Stimulated activated naive CD8-positive, alpha-beta T cell treated with anti-CD3 and anti-CD28 coated beads, Interleukin-15, Interleukin-2, amounts not matched to agents 100 U/mL and 50 U/mL, for 24 hours (primary cell): ENCODE measurements at regions not wholly inside any gene's neighbourhood (a gene's known extent, or its start where the extent isn't known, plus 50 kb on each side); places are given as distances from the start of the nearest gene placed in this dataset.

Source experiments
- ATAC-seq: fragments of 150-1000 bp; cut with Tn5 transposase; one replicate; pipeline ENCODE4 v1.10.0; 2021
- DNase-seq: peaks from one replicate; pipeline ENCODE4 v3.0.0; 2021

DNA sequence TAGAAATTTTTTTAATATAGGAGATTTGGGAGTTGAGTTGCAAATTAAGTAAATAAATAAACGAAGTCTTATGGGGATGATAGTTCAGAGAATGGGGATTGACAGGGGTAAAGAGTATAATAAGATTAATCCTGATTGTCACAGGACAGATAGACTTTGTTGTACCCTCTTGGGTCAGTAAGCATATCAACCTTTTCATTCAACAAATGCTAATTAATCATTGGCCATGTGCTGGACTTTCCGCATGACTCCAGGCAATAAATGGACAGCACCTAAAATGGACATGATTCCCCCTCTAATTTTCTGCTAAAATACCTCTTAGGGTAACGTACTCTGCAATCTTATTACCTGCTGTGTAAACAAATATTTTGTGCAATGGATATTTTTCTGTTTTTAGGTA, 1331.1 kb upstream of the ADGRL3 start:
- DNase-seq (no peak), ATAC-seq (no peak)

DNA sequence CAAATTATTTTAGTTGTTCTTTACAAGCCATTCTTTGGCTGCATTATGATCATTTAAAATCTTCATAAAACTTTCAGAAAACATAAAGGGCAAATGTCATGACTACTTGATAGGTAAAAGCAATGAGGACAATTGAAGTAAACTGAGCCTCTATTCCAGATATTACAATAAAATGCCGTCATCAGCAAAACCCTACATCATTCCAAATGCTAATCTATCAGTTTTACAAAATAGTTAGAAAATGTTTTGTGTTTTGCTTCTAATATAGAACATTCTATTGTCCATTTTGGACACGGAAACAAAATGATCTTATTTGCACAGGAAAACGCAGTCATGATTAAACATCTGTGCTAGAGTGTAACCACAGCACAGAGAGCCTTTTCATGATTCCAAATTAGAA, 1330.6 kb upstream of the ADGRL3 start:
- ATAC-seq (no peak), DNase-seq (no peak)

DNA sequence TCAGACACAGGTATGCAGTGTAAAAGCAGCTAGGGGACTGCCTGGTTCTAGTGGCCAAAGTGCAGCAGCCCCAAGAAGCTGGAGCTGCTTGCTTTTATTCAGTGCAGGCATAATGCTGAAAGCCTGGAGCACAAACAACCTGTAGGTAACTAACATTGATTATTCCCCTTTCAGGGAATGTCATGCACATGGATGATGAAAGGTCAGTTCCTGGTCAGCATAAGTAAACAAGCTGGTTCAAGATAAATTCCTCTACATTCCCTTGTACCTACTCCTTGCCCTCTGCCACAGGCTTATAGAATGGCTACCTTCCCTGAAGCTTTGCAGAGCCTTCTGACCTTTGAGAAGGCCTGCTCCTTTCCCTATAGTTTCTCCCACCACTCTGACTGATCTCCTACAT, 1318.5 kb upstream of the ADGRL3 start:
- ATAC-seq: no peak
- no peak for DNase-seq

DNA sequence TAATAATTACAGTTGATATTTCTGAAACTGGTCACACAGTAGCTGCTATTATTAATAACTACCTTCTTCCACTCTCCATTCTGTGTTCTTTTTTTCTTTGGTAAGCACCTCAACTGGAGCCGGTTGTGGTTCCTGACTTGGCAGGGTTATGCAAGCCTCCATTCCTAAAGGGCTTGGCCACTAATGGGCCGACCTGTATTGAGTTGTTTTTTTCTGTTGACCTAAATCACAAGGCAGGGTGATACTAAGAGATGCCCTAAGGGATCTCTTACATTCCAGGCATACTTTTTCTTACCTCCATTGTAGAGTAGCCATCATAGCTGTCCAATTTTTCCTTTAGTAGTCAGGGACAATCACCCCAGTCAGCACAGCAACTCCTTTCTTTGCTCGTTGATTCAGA, 1295.8 kb upstream of the ADGRL3 start:
- ATAC-seq (no peak), DNase-seq (no peak)

DNA sequence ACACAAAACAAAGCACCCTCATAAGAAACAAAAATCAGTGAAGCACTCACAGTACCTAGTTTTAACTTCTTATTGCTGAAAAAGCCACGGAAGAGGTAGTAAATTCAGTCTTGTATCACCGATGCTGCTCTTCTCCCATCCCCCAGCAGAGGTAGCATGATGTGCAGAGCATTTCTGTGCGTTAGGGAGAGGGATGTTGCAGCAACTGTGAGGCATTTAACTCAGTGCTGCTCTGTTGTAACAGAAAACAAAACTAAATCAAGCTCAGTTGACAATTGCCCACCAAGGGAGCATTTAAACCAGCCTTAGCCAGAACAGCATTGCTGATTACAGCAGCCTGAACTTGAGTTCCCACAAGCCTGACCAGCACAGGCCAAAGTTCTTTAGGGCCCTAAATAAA, 1279.7 kb upstream of the ADGRL3 start:
- DNase-seq: no peak
- no peak for ATAC-seq

DNA sequence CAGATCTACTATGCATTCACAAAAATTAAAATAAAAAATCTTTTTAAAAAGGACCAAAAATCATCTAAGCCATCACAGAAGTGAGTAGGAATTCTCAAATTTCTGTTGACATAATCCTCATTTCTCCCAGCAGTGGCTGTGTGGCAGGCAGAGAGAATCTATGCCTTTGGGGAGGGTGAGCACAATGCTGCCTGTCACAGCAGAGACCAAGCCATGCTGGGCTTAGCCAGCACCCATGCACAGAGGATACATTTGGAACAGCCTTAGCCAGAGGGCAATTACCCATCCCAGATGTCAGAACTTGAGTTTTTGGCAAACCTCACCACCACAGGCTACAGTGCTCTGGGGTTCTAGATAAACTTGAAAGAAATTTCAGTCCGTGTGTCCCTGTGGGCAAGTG, 1274.8 kb upstream of the ADGRL3 start:
- no peak for DNase-seq
- no peak for ATAC-seq

DNA sequence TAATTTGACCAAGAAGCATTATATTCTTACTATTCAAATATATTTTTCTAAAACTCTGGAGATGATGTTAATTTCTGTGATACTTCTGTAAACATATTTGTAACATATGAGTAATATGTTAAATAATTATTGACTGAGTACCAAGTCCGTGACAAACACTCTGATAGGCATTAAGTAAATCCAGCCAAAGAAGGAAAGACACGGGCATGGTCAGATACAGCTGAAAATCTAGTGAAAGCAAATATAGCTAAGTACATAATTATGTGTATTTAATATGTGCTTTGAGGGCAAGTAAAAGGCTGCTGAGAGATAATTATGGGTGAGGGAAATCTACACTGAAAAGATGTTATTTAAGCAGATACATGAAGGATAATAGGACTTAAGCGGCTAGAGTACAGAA, 1263.6 kb upstream of the ADGRL3 start:
- ATAC-seq: no peak

DNA sequence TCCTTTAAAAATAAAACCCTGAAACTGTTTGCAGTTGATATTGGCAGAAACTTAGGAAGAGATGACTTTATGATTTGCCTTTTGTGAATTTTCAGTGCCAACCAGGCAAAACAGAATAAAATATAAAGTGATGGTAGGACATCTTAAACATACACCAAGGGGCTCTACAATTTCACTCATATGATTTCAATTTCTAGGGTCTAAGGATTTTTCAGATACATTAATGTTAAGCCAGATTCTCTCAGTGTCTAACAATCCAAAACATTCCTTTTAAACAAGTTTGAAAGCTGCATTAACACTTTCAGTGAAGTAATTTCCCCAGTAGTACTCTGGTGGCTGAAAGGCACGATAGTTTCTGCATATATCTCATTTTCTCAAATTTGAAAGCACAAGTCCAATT, 1262.0 kb upstream of the ADGRL3 start:
- DNase-seq (no peak), ATAC-seq (no peak)

More for the DNA sequence above, 1263.6 kb upstream of the ADGRL3 start:
- DNase-seq: no peak

DNA sequence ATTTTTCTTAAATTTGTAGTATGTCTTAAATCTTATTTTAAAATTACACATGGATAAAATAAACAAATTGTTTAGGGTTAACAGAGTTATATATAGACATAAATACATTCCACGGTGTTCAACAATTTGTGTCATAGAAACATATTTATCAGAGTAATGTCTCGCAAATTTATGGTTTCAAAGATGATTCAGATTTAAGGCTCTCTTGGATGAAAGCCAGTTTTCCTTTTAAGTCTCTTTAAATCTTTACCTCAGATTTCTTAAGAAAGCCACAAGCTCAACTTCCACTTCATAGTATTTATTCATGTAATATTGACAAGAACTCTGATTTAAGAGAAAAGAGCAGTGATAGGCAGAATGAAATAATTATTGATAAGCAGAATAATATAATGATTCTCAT, 1254.8 kb upstream of the ADGRL3 start:
- ATAC-seq: no peak
- no peak for DNase-seq

DNA sequence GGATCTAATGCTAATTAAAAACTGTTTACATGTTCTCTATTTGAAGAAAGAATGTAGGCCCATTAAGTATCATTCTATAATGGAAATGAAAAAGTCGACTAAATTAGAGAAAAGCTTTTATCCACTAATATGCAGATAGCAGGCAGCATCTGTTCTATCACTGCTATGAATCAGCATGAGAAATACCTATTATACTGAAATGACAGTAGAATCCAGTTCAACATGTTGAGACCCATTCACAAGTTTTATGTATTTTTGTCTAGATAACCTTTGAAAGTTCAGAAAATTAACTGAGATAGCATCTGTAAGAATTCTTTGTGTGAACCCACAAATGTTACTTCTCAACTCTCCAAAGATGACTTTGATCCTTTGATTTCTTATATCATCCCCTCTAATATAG, 1254.4 kb upstream of the ADGRL3 start:
- ATAC-seq (no peak), DNase-seq (no peak)

DNA sequence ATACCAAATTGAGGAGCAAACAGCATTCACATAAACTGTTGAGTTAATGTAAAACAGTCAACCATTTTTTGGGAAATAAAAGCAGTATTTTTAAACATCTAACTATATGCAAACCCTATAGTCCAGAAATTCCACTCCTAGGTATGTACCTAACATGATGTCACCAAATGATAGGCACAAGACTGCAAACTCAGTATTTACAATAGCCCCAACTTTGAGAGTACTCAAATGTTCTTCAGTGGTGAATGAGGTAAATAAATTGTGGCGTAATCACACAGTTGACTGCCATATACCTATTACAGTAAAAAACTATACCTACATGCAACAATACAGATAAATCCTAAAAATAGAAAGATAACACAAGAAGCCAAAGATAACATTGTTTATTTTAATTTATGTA, 1243.8 kb upstream of the ADGRL3 start:
- DNase-seq: no peak

DNA sequence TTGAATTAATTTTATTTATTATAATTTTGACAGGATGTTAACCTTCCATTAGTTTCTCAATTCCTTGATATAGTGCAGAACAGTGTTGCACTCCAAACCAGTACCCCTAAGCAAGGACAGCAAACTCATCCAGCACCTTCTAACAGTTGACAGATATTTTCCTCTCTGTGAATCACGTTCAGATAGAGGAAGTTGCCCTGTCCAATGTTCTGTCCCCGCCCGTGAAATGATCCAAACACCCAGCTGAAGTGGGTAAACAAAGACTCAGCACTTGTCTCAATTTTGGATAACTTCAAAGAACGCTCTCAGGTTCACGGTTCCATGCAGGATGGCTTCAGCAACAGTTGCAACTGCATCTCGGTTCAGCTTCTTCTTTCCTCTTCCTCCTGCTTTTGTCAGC, 1240.0 kb upstream of the ADGRL3 start:
- DNase-seq (no peak), ATAC-seq (no peak)

More for the DNA sequence above, 1243.8 kb upstream of the ADGRL3 start:
- ATAC-seq: no peak

DNA sequence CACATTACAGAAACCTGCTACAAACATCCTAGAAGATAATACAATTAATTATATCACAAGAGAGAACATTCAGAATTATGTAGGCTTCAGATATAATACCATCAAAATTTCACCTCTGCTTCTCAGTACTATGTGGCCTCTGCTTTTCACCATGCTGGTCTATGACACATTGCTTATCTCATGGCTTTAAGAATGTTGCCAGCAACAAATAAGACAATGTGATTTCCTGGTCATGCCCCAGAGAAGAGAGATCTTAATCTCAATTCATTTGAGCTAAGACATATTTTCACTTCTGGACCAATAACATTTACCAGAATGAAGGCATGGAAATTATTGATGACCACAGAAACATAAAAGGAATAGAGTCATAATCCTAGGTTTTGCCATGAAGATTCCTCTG, 1233.4 kb upstream of the ADGRL3 start:
- no peak for ATAC-seq

DNA sequence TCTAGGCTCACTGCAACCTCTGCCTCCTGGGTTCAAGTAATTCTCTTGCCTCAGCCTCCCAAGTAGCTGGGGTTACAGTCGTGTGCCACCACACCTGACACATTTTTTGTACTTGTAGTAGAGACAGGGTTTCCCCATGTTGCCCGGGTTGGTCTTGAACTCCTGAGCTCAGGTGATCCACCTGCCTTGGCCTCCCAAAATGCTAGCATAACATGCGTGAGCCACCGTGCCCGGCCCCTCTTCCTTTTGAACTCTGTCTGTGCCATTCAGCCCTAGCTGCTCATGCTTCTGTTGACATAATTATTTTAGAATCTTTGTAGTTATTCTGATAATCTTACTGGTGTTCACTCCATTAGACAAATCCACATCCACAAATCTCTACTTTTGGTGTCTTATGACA, 1231.3 kb upstream of the ADGRL3 start:
- no peak for ATAC-seq
- DNase-seq: no peak

More for the DNA sequence above, 1233.4 kb upstream of the ADGRL3 start:
- DNase-seq: no peak

DNA sequence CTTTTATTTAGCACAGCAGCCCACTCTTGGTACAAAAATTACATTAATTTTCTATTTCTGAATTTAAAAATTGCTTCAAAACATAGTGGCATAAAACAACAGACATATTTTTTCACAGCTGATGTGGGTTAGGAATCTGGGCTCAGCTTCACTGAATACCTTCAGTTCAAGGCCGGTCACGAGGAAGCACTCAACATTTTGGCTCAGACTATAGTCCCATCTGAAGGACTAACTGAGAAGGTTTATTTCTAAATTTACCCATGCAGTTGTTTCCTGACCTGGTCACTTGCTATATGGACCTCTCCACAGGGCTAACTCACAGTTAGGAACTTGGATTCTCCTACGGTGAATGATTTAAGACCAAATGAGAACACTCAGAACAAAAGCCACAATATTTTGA, 1230.2 kb upstream of the ADGRL3 start:
- ATAC-seq (no peak), DNase-seq (no peak)

DNA sequence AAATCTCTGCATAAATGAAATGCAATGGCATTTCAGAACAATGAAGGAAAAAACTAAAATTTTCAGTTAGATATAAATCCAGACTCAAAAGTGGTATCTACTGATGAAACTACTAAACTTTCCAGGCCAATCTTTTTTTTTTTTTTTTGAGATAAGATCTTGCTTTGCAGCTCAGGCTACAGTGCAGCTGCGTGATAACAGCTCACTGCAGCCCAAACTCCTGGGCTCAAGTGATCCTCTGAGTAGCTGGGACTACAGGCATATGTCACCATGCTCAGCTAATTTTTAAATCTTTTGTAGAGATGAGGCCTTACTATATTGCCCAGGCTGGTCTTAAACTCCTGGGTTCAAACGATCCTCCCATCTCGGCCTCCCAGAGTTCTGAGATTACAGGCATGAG, 1228.2 kb upstream of the ADGRL3 start:
- ATAC-seq (no peak), DNase-seq (no peak)

DNA sequence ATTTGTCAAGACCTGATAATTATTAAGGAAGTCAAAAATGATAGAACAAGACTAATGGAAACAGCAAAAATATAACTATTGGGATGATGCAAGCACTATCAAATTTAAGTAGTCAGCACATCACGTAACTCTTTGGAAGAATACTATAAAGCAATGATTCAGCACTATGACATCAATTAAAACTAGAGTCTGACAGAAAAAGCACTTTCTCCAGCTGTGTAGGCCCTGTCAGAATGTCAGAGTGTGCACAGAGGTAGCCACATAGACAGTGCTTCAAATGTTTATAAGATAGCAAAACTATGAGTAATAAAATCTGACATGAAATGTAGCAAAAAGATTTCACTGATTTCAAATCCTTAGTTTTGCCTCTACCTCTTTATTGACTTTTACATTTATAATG, 1226.6 kb upstream of the ADGRL3 start:
- DNase-seq: no peak
- ATAC-seq: no peak

DNA sequence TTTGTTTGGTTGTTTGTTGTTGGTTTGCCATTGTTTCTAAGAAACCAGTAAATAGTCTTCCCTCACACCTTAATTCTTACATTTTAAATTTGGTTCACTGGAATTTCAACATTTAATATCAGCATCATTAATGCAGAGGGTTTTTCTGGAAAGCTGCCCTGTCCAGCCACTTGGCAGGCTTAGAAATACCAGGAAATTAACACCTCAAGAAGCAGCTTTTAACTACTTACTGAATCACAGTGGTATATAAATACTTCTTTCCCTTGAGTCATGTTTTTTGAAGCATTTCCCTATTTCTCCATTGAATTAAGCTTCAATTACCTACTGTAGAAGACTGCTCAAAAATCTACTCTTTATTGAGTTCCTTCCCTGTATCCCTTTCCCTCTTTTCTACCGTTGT, 1221.1 kb upstream of the ADGRL3 start:
- DNase-seq (no peak), ATAC-seq (no peak)

DNA sequence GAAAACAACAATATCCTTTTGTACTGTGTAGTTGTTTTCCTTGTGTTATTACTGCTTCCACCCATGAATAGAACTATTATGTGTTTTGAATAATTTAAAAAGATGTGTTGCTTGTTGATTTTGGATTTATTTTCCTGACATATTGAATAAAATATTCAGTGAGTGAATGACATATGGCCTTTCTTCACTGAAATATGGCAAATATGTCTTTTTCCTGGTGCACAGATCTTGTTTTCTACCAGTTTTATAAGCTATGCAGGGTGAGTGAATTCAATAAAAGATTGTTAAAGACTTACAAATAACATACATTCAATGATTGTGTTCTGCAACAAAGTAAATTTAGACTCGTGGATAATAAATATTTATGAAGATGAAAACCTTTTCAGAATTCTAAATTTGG, 1216.3 kb upstream of the ADGRL3 start:
- ATAC-seq: no peak
- no peak for DNase-seq

DNA sequence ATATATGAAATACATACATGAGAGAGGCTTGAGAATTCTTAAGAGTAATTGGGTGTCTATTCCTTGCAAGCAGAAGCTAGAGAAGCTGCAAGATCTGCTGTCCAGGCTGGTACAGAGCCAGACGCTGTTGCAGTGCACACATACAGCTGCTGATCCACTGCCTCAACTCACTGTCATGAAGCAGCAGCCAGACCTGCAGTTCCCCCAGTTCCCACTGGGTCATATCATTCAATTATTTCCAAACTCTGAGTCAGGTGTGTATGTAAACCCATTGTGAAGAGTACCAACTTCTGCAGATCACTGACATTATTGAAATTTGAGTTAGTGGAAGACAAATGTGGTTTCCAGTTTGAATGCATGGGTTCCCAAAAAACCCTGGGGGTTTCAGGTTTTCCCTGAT, 1212.8 kb upstream of the ADGRL3 start:
- no peak for DNase-seq
- ATAC-seq: no peak

DNA sequence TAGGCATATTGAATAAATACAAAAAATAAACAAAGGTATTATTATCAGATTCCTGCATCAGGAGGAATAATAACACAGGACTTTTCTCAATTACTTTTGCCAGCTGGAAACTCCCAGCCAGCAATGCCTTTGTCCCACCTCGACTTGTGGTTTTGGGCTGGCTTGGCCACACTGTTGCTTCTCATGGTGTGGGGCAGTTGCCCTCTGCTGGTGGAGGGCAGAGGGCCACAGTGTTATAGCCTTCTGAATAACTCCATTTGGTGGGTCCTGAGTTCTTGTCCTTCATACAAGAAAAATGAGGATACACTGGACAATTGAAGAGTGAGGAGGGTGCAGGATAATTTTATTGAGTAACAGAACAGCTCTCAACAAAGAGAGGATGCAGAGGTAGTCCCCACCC, 1206.0 kb upstream of the ADGRL3 start:
- no peak for DNase-seq

DNA sequence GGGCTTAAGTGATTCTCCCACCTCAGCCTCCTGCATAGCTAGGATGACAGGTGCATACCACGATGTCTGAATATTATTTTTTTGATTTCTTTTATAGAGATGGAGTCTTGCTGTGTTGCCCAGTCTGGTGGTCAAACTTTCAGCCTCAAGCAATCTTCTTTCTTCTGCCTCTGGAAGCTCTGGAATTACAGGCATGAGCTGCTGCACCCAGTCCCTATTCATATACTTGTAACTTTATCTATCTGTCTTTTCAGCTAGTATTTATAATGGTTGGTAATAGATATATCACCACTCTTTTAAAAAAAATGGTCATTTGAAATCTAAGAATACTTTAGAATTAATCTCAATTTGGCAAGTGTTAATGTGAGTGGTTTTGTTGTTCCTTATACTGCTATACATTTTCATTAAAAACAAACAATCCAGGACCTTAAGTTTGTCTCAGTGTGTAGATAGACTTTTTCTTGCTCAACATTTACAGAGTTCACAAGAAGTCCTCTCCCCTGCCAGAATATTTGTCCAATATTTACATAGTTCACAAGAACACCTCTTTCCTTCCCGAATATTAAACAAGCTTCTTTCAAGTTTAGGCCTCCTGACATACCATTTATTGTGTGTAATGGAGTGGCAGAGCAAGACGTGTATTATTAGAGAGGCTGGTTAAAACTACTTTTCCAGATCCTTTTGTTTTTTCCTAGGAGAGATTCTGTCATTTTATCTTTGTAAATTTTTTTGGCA, 1197.4 kb upstream of the ADGRL3 start:
- ATAC-seq (no peak), DNase-seq (no peak)

More for the DNA sequence above, 1206.0 kb upstream of the ADGRL3 start:
- ATAC-seq: no peak

DNA sequence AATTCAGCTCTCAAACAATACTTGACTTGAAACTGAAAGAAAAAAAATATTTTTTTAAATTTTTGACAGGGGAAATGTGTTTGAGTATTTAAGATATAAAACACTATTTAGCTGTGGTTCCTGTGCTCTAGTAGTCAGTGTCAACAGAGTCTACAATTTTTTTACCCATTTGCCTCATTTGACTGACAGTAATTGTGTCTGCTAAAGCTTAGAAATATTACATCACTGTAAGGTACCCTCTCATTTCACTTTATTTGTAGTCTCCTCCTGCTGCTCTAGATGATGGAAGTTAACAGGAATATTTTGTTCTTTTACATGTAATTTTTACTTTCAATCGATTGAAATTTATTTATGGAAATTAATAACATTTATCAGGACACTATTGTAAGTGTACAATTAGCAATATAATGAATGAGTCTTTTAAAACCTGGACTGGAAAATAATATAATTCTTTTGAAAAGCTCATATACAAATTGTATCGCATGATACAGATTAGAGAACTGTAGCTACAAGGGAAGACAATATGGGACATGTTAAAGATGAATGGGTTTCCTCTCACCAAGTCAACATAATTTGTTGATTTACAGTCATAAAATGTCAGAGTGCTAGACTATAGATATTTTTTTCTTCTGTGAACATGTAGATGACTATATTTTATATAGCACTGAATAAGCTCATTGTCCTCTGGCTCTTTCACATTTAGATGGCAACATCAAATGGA, 1186.5 kb upstream of the ADGRL3 start:
- DNase-seq (no peak), ATAC-seq (no peak)

DNA sequence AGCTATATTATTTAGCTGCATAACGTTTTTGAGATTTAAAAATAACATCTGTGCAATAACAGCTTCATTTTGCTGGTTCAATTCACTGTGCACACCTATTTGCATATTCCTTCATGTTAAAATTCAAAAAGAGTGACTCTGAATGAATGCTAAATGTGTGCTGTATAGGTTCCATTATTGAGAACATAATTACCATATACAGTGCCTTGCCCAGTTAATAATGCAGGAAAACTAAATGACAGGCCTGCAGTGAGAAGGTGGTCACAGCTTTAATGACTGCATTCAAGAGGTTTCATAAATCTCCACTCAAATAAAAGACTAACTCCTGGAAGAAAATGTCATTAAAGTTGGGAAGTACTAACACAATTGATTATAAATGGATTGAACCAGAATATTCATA, 1183.2 kb upstream of the ADGRL3 start:
- DNase-seq (no peak), ATAC-seq (no peak)
